Spinal cord (tissue), 9 donors: ENCODE measurements at regions not wholly inside any gene's neighbourhood (a gene's known extent, or its start where the extent isn't known, plus 50 kb on each side); places are given as distances from the start of the nearest gene placed in this dataset.
A peak's percentile ranks its signal among the peaks of the same experiment; 100 is the strongest.
"Not testable (repeated sequence)": the region's sequence is repeated elsewhere in the genome, so short reads cannot be mapped to it uniquely, and the experiment has no call there.

Experiments
- DNase-seq, 6 donors: peaks; one replicate each; pipeline versions ENCODE4 v3.0.0 to v3.0.0-alpha.2; 2013 to 2015; ENCODE audit warnings: low spot score in 6 of 6, low read depth in 4 of 6
- H3K27ac ChIP-seq: one replicate; pipeline ENCODE4 v1.5.1; 2013; ENCODE audit warnings: low read depth, low read length, control low read depth
- H3K27me3 ChIP-seq: one replicate; pipeline ENCODE4 v1.6.1; 2013; ENCODE audit warnings: low read length; ENCODE audit not compliant: control insufficient read depth, insufficient read depth
- H3K36me3 ChIP-seq: one replicate; pipeline ENCODE4 v1.6.1; 2013; ENCODE audit warnings: low read length; ENCODE audit not compliant: control insufficient read depth, insufficient read depth
- H3K4me1 ChIP-seq: one replicate; pipeline ENCODE4 v1.6.1; 2013; ENCODE audit warnings: low read length; ENCODE audit not compliant: control insufficient read depth, insufficient read depth
- H3K4me3 ChIP-seq: one replicate; pipeline ENCODE4 v1.5.1; 2013; ENCODE audit warnings: low read depth, low read length, control low read depth
- H3K9me3 ChIP-seq: one replicate; pipeline ENCODE4 v1.6.1; 2013; ENCODE audit warnings: low read length; ENCODE audit not compliant: control insufficient read depth, insufficient read depth
- WGBS: methylation state at CpG from one replicate; pipeline ENCODE4 v1.1.5; 2013; ENCODE audit warnings: missing lambda C conversion rate; ENCODE audit not compliant: insufficient coverage; 5-methylcytosine and 5-hydroxymethylcytosine counted together
- donor health status: healthy.

GRCh38 chr4:59511809-59512208 lies 1688.3 kb upstream of the ADGRL3 start:
- not testable (repeated sequence) for H3K4me1 ChIP-seq, H3K4me3 ChIP-seq, DNase-seq, H3K27me3 ChIP-seq, H3K27ac ChIP-seq, H3K36me3 ChIP-seq, H3K9me3 ChIP-seq
- 94% methylated on average over 10 of the region's 11 CpGs for WGBS

GRCh38 chr4:59517007-59517406 lies 1683.1 kb upstream of the ADGRL3 start:
- H3K4me1 ChIP-seq: no peaks in the 10 kb centered on the region
- WGBS: 100% methylated on average over 1 of the region's 2 CpGs

GRCh38 chr4:59518005-59518823 lies 1681.9 kb upstream of the ADGRL3 start:
- Histone ChIP-seq H3K36me3 (no peaks in the 10 kb centered on the region), H3K27ac (no peak overlapping the region), H3K4me3 (no peak overlapping the region), H3K4me1 (no peaks in the 10 kb centered on the region), H3K27me3 (no peaks in the 10 kb centered on the region), H3K9me3 (no peaks in the 10 kb centered on the region)
- no peak for DNase-seq
- 90% methylated on average over 14 of the region's 22 CpGs for WGBS

More at GRCh38 chr4:59517007-59517406, 1683.1 kb upstream of the ADGRL3 start:
- no peak overlapping the region for H3K27ac ChIP-seq
- no peaks in the 10 kb centered on the region for H3K36me3 ChIP-seq
- no peak for DNase-seq
- no peak overlapping the region for H3K4me3 ChIP-seq
- no peaks in the 10 kb centered on the region for H3K27me3 ChIP-seq
- no peaks in the 10 kb centered on the region for H3K9me3 ChIP-seq

GRCh38 chr4:59525885-59526284 lies 1674.2 kb upstream of the ADGRL3 start:
- Histone ChIP-seq H3K4me3 (no peak overlapping the region), H3K36me3 (no peaks in the 10 kb centered on the region), H3K27me3 (no peaks in the 10 kb centered on the region), H3K4me1 (no peaks in the 10 kb centered on the region), H3K9me3 (no peaks in the 10 kb centered on the region), H3K27ac (no peak overlapping the region)
- no peak for DNase-seq

GRCh38 chr4:59535541-59535940 lies 1664.6 kb upstream of the ADGRL3 start:
- Histone ChIP-seq H3K27ac (no peak overlapping the region), H3K4me3 (no peak overlapping the region), H3K4me1 (no peaks in the 10 kb centered on the region), H3K36me3 (no peaks in the 10 kb centered on the region), H3K27me3 (no peaks in the 10 kb centered on the region), H3K9me3 (no peaks in the 10 kb centered on the region)
- no CpG with 5 or more reads among the region's 1 CpG for WGBS
- no peak for DNase-seq

- Histone ChIP-seq H3K27ac (no peak overlapping the region), H3K4me1 (no peaks in the 10 kb centered on the region), H3K9me3 (no peaks in the 10 kb centered on the region), H3K27me3 (no peaks in the 10 kb centered on the region), H3K4me3 (no peak overlapping the region), H3K36me3 (no peaks in the 10 kb centered on the region)
- no CpG with 5 or more reads among the region's 3 CpGs for WGBS
- DNase-seq: peak in 1 of 6 donors; percentile 64
These were observed 1663.7 kb upstream of the ADGRL3 start for GRCh38 chr4:59536428-59536827.

- H3K27me3 ChIP-seq: no peaks in the 10 kb centered on the region
- no peak for DNase-seq
- WGBS: no CpG with 5 or more reads among the region's 2 CpGs
- no peaks in the 10 kb centered on the region for H3K36me3 ChIP-seq
- no peaks in the 10 kb centered on the region for H3K9me3 ChIP-seq
- no peaks in the 10 kb centered on the region for H3K4me1 ChIP-seq
- H3K4me3 ChIP-seq: no peak overlapping the region
- H3K27ac ChIP-seq: no peak overlapping the region
These were observed 1662.8 kb upstream of the ADGRL3 start for GRCh38 chr4:59537246-59537886.

- Histone ChIP-seq H3K27ac (no peak overlapping the region), H3K27me3 (no peaks in the 10 kb centered on the region), H3K4me3 (no peak overlapping the region), H3K9me3 (no peaks in the 10 kb centered on the region), H3K36me3 (no peaks in the 10 kb centered on the region), H3K4me1 (no peaks in the 10 kb centered on the region)
- 86% methylated on average over 3 of the region's 4 CpGs for WGBS
- DNase-seq: peak in 1 of 6 donors; percentile 61
These were observed 1660.7 kb upstream of the ADGRL3 start for GRCh38 chr4:59539401-59539800.

- Histone ChIP-seq H3K27me3 (no peaks in the 10 kb centered on the region), H3K4me1 (no peaks in the 10 kb centered on the region), H3K4me3 (no peak overlapping the region), H3K27ac (no peak overlapping the region), H3K9me3 (no peaks in the 10 kb centered on the region), H3K36me3 (no peaks in the 10 kb centered on the region)
- no peak for DNase-seq
- WGBS: no CpG with 5 or more reads among the region's 2 CpGs
These were observed 1659.8 kb upstream of the ADGRL3 start for GRCh38 chr4:59540311-59540710.
